Spinal cord (tissue), 9 donors: ENCODE measurements at regions not wholly inside any gene's neighbourhood (a gene's known extent, or its start where the extent isn't known, plus 50 kb on each side); places are given as distances from the start of the nearest gene placed in this dataset.

Experiments
- DNase-seq, 6 donors: peaks; one replicate each; pipeline versions ENCODE4 v3.0.0 to v3.0.0-alpha.2; 2013 to 2015; ENCODE audit warnings: low spot score in 6 of 6, low read depth in 4 of 6
- H3K27ac ChIP-seq: one replicate; pipeline ENCODE4 v1.5.1; 2013; ENCODE audit warnings: low read depth, low read length, control low read depth
- H3K27me3 ChIP-seq: one replicate; pipeline ENCODE4 v1.6.1; 2013; ENCODE audit warnings: low read length; ENCODE audit not compliant: control insufficient read depth, insufficient read depth
- H3K36me3 ChIP-seq: one replicate; pipeline ENCODE4 v1.6.1; 2013; ENCODE audit warnings: low read length; ENCODE audit not compliant: control insufficient read depth, insufficient read depth
- H3K4me1 ChIP-seq: one replicate; pipeline ENCODE4 v1.6.1; 2013; ENCODE audit warnings: low read length; ENCODE audit not compliant: control insufficient read depth, insufficient read depth
- H3K4me3 ChIP-seq: one replicate; pipeline ENCODE4 v1.5.1; 2013; ENCODE audit warnings: low read depth, low read length, control low read depth
- H3K9me3 ChIP-seq: one replicate; pipeline ENCODE4 v1.6.1; 2013; ENCODE audit warnings: low read length; ENCODE audit not compliant: control insufficient read depth, insufficient read depth
- WGBS: methylation state at CpG from one replicate; pipeline ENCODE4 v1.1.5; 2013; ENCODE audit warnings: missing lambda C conversion rate; ENCODE audit not compliant: insufficient coverage; 5-methylcytosine and 5-hydroxymethylcytosine counted together
- donor health status: healthy.

GRCh38 chr6:153927867-153928266 lies 111.2 kb upstream of the OPRM1 start:
- Histone ChIP-seq H3K4me1 (no peaks in the 10 kb centered on the region), H3K27ac (no peak overlapping the region), H3K27me3 (no peaks in the 10 kb centered on the region), H3K4me3 (no peak overlapping the region), H3K36me3 (no peaks in the 10 kb centered on the region), H3K9me3 (no peaks in the 10 kb centered on the region)
- no peak for DNase-seq
- no CpG with 5 or more reads among the region's 1 CpG for WGBS

- Histone ChIP-seq H3K27ac (no peak overlapping the region), H3K36me3 (no peaks in the 10 kb centered on the region), H3K4me3 (no peak overlapping the region), H3K4me1 (no peaks in the 10 kb centered on the region), H3K9me3 (no peaks in the 10 kb centered on the region), H3K27me3 (no peaks in the 10 kb centered on the region)
- DNase-seq, result no peak
- 87% methylated on average over 4 of the region's 8 CpGs for WGBS
Measured at GRCh38 chr6:153898360-153899059, 140.5 kb upstream of the OPRM1 start.

DNA sequence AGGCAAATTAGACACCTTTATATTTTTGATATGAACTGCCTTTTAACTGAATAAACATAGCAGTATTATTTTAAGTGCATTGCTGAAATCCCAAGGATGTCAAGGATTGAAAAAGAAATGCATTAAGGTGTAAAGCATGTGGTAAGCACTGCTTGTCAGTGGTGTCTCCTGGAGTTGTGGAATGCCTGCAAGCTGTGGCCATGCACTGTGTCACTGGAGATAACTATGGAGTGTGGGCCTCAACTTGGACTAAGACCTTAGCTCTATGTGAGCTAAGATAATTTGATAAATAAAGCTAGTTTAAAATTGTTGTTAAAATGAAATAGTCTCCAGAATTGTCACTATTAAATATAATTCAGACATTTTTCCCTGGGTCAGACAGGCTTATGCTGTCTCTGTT lies 156.6 kb upstream of the OPRM1 start:
- no peak for DNase-seq
- Histone ChIP-seq H3K9me3 (peaks cover 4% of the 10 kb centered on the region), H3K36me3 (no peaks in the 10 kb centered on the region), H3K27ac (no peak overlapping the region), H3K4me1 (no peaks in the 10 kb centered on the region), H3K4me3 (no peak overlapping the region), H3K27me3 (no peaks in the 10 kb centered on the region)

GRCh38 chr6:153873541-153873940 lies 165.5 kb upstream of the OPRM1 start:
- Histone ChIP-seq H3K9me3 (no peaks in the 10 kb centered on the region), H3K27me3 (no peaks in the 10 kb centered on the region), H3K27ac (no peak overlapping the region), H3K4me3 (no peak overlapping the region), H3K36me3 (no peaks in the 10 kb centered on the region), H3K4me1 (no peaks in the 10 kb centered on the region)
- no peak for DNase-seq
- 81% methylated on average over 3 of the region's 3 CpGs for WGBS

DNA sequence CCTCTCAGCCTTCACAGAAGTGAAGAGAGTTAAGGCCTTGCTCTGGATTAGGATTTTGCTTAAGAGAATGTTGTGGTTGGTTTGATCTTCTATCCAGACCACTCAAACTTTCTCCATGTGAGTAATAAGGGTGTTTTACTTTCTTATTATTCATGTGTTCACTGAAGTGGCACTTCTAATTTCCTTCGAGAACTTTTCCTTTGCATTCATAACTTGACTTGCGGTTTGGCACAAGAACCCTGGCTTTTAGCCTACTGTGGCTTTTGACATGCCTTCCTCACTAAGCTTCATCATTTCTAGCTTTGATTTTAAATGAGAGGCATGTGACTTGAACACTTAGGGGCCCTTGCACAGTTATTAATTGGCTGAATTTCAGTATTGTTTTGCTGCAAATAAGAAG lies 166.1 kb upstream of the OPRM1 start:
- Histone ChIP-seq H3K27ac (no peak overlapping the region), H3K4me3 (no peak overlapping the region), H3K9me3 (no peaks in the 10 kb centered on the region), H3K4me1 (no peaks in the 10 kb centered on the region), H3K36me3 (no peaks in the 10 kb centered on the region), H3K27me3 (no peaks in the 10 kb centered on the region)
- no peak for DNase-seq
- no CpG with 5 or more reads among the region's 2 CpGs for WGBS

GRCh38 chr6:153862927-153863326 lies 176.1 kb upstream of the OPRM1 start:
- H3K4me3 ChIP-seq, result no peak overlapping the region
- no peaks in the 10 kb centered on the region for H3K4me1 ChIP-seq
- DNase-seq, result peak in 1 of 6 donors; percentile 35
- H3K9me3 ChIP-seq, result no peaks in the 10 kb centered on the region
- H3K36me3 ChIP-seq, result no peaks in the 10 kb centered on the region
- no CpG with 5 or more reads among the region's 1 CpG for WGBS
- H3K27ac ChIP-seq, result no peak overlapping the region
- no peaks in the 10 kb centered on the region for H3K27me3 ChIP-seq

DNA sequence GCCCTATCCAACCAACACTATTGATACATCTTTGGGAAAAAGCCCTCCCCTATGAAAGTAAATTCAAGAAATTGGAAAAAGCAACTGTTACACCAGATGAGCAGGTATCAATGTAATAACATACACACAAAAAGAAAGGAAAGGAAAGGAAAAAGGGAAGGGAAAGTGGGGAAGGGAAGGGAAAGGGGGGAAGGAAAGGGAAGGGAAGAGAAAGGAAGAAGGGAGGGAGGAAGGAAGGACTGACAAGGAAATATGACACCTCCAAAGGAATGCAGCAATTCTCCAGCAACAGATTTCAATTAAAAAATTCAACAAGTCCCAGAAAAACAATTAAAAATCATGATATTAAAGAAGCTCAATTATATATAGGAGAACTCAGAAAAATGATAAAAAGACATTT lies 176.9 kb upstream of the OPRM1 start:
- DNase-seq, result no peak
- Histone ChIP-seq H3K27me3 (no peaks in the 10 kb centered on the region), H3K36me3 (no peaks in the 10 kb centered on the region), H3K4me1 (no peaks in the 10 kb centered on the region), H3K4me3 (no peak overlapping the region), H3K27ac (no peak overlapping the region), H3K9me3 (no peaks in the 10 kb centered on the region)

DNA sequence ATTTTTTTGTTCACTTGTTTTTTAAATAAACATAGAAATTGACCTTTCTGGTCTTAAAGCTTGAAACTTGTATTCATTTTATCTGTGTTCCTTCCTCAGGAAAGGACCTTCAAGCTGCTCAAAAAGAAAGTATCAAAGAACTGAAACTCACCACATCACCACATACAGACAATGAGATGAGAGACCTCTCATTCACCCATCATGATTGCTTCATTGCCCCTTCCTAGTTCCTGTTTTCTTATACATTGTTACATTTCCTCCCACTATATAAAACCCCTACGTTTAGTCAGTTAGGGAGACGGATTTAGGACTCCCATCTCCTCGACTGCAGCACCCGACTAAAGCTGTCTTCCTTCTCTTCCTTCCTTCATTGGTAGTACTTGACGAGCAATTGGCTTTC lies 180.5 kb upstream of the OPRM1 start:
- H3K36me3 ChIP-seq, result no peaks in the 10 kb centered on the region
- no peaks in the 10 kb centered on the region for H3K27me3 ChIP-seq
- H3K4me1 ChIP-seq, result no peaks in the 10 kb centered on the region
- no peak overlapping the region for H3K27ac ChIP-seq
- H3K9me3 ChIP-seq, result no peaks in the 10 kb centered on the region
- DNase-seq, result no peak
- no peak overlapping the region for H3K4me3 ChIP-seq
- WGBS, result 71% methylated on average over 4 of the region's 5 CpGs

GRCh38 chr6:153856929-153857376 lies 182.1 kb upstream of the OPRM1 start:
- Histone ChIP-seq H3K4me1 (no peaks in the 10 kb centered on the region), H3K4me3 (no peak overlapping the region), H3K27ac (no peak overlapping the region), H3K36me3 (no peaks in the 10 kb centered on the region), H3K27me3 (no peaks in the 10 kb centered on the region), H3K9me3 (no peaks in the 10 kb centered on the region)
- 93% methylated on average over 24 of the region's 24 CpGs for WGBS
- DNase-seq, result no peak

DNA sequence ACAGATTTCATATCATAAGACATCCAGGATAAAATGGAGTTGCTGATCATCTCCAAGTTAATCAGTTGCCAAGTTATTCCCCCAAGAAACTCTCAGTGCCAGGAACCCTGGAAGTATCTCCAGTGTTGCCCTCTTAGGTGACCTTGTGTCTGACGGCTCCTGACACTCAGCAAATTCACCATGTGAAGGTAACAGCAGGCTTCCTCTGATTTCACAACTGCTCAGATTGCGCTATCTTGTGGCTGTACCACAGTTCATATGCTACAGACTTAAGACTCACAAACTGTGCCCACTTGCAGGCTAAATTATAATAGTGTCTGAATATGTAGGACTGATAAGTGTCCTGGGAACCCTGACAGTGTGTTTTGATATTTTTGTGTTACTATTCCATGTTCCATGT lies 186.6 kb upstream of the OPRM1 start:
- no peak overlapping the region for H3K4me3 ChIP-seq
- H3K36me3 ChIP-seq, result no peaks in the 10 kb centered on the region
- H3K27me3 ChIP-seq, result no peaks in the 10 kb centered on the region
- no peaks in the 10 kb centered on the region for H3K9me3 ChIP-seq
- no peak overlapping the region for H3K27ac ChIP-seq
- 44% methylated on average over 1 of the region's 2 CpGs for WGBS
- no peak for DNase-seq
- H3K4me1 ChIP-seq, result no peaks in the 10 kb centered on the region
